Coronary artery (tissue), 2 donors: ENCODE measurements at regions not wholly inside any gene's neighbourhood (a gene's known extent, or its start where the extent isn't known, plus 50 kb on each side); places are given as distances from the start of the nearest gene placed in this dataset.

ENCODE experiments used
- DNase-seq: peaks from one replicate; pipeline ENCODE4 v3.0.0-alpha.2; 2017; ENCODE audit warnings: low spot score
- H3K27ac ChIP-seq, 2 donors: fragments of 200-600 bp; sonication (generic); one replicate each; pipeline ENCODE4 v1.5.1; 2016 to 2019
- H3K4me3 ChIP-seq: fragments of 200-600 bp; sonication (generic); 2 replicates; pipeline ENCODE4 v1.5.1; 2016; ENCODE audit warnings: mild to moderate bottlenecking, moderate library complexity
- CTCF ChIP-seq: fragments of 200-600 bp; sonication (generic); IDR thresholded peaks from one replicate; pipeline ENCODE4 v1.5.1; 2019; ENCODE audit warnings: antibody characterized with exemption

- Histone ChIP-seq H3K27ac (no peak overlapping the region), H3K4me3 (no peak overlapping the region)
- DNase-seq = no peak
- TF ChIP-seq CTCF = no peak
These were observed 83.5 kb upstream of the ADGRL2 start for GRCh38 chr1:81717230-81717629.

GRCh38 chr1:81715391-81715790, 85.3 kb upstream of the ADGRL2 start:
- TF ChIP-seq CTCF = no peak
- Histone ChIP-seq H3K27ac (no peak overlapping the region), H3K4me3 (no peak overlapping the region)
- DNase-seq = no peak

GRCh38 chr1:81714636-81715035, 86.1 kb upstream of the ADGRL2 start:
- Histone ChIP-seq H3K4me3 (no peak overlapping the region), H3K27ac (no peak overlapping the region)
- no peak for DNase-seq
- no peak for TF ChIP-seq CTCF

- Histone ChIP-seq H3K4me3 (no peak overlapping the region), H3K27ac (no peak overlapping the region)
- DNase-seq = no peak
- TF ChIP-seq CTCF = no peak
These were observed 88.3 kb upstream of the ADGRL2 start for GRCh38 chr1:81712425-81712824.

GRCh38 chr1:81710857-81711256, 89.9 kb upstream of the ADGRL2 start:
- Histone ChIP-seq H3K4me3 (no peak overlapping the region), H3K27ac (no peak overlapping the region)
- TF ChIP-seq CTCF = no peak
- no peak for DNase-seq

- no peak for TF ChIP-seq CTCF
- no peak overlapping the region for H3K27ac ChIP-seq
- no peak overlapping the region for H3K4me3 ChIP-seq
- no peak for DNase-seq
These were observed 92.5 kb upstream of the ADGRL2 start for GRCh38 chr1:81708250-81708649.

GRCh38 chr1:81706650-81707435, 93.9 kb upstream of the ADGRL2 start:
- DNase-seq = no peak
- H3K27ac ChIP-seq = no peak overlapping the region
- no peak for TF ChIP-seq CTCF

More at GRCh38 chr1:81706650-81707435, 93.9 kb upstream of the ADGRL2 start:
- no peak overlapping the region for H3K4me3 ChIP-seq
